ENCODE measurements at regions not wholly inside any gene's neighbourhood (a gene's known extent, or its start where the extent isn't known, plus 50 kb on each side); places are given as distances from the start of the nearest gene placed in this dataset.

DNA sequence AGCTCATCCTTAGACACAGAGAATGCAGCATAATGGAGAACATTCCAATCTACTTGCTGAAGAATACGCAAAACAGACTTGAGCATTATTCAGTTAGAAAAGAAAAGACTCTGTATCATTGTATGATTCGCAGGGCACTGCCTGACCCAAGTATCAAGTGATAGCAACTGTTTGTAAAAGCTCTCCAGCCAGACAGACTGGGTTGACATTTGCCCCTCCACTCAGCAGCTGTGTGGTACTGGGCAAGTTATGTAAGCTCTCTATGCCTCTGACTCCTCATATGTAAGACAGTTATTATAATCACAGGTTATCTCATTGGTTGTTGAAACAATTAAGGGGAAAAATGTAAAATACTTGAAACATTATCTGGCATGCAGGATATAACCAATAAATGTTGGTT lies 505.0 kb downstream of the ELAVL2 start:
- no peak for DNase-seq (ENCODE audit: low read depth)
- in situ Hi-C loops (cut with HindIII; ENCODE audit: low pct_unique_long_range_greater_than_20kb, low sequenced_read_pairs): no loop called here

DNA sequence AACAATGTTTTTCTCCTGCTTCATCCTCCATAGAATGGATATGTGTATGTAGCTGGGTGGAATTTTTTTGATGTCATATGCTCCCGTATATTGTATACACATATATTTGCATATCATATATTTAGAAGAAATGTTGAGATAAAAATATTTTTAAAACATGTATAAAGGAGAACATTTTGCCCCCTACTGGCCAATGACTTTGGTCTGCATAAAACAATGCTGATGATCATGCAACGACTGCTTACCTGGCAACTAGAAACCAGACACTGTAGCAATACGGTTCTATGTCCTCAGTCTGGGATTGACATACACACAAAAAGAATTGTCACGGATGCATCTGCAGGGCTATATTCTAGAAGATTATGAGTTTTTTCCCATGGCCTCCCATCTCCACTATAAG lies 503.6 kb downstream of the ELAVL2 start:
- no peak for DNase-seq (ENCODE audit: low read depth)
- in situ Hi-C loops (cut with HindIII; ENCODE audit: low pct_unique_long_range_greater_than_20kb, low sequenced_read_pairs): no loop called here

DNA sequence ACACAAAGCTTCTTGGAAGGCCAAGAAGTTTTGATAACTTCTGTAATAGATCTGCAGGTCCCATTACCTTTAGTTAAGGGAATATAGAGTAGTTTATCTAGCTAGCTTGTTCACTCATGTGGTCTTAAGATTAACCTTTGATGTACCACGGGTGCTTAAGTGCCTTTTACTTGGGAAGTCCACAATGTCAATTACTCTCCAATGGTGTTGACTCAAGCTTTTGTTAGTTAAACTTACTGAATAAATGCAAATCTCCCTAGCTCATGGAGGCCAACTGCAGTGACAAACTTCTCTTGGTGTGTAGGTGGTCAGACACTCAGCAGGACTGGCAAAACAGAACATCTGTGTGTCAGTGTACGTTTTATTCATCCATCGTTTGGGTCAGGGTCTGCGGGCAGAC lies 501.5 kb downstream of the ELAVL2 start:
- DNase-seq (ENCODE audit: low read depth): no peak
- in situ Hi-C loops (cut with HindIII; ENCODE audit: low pct_unique_long_range_greater_than_20kb, low sequenced_read_pairs): no loop called here

GRCh38 chr9:23326597-23326996 lies 499.4 kb downstream of the ELAVL2 start:
- in situ Hi-C loops (cut with HindIII; ENCODE audit: low pct_unique_long_range_greater_than_20kb, low sequenced_read_pairs): no loop called here
- DNase-seq (ENCODE audit: low read depth): no peak

- in situ Hi-C loops (cut with HindIII; ENCODE audit: low pct_unique_long_range_greater_than_20kb, low sequenced_read_pairs): no loop called here
- no peak for DNase-seq (ENCODE audit: low read depth)
Measured at GRCh38 chr9:23341346-23341745, 484.7 kb downstream of the ELAVL2 start.

DNA sequence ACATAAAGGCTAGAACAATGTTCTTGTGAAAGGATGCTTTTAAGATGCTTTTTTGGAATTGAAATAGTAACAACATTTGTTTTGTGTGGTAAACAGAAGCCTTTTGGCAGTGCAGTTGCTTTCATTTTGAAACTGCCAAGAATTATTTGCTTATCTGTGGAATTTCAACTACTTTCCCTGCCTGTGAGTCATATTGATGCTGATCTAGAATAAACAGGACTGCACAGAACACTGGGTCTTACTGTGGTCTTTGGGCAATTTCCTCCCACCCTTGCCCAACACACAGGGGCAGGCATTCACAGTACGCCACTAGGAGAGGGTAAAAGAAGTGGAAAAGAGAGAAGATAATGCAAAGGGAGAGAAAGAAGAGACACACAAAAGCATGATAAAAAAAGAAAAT lies 483.7 kb downstream of the ELAVL2 start:
- in situ Hi-C loops (cut with HindIII; ENCODE audit: low pct_unique_long_range_greater_than_20kb, low sequenced_read_pairs): no loop called here
- DNase-seq (ENCODE audit: low read depth): no peak

DNA sequence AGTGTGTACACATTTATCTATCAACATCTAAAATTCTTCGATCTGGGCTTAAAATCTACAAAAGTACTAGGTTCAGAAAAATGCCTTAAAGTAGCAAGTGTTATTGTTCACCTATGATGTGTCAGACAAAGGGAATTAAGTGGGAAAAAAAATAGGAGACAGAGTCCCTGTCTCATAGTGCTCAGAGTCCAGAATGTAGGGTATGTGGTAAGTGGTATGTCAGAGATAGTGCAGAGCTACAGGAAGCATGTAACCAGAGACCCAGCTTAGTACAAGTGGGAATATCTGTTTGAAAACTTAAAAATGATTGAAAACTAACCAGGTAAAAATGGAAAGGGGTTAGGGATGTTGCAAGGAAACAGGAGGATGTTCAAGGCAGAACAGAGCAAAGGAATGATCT lies 482.8 kb downstream of the ELAVL2 start:
- in situ Hi-C loops (cut with HindIII; ENCODE audit: low pct_unique_long_range_greater_than_20kb, low sequenced_read_pairs): no loop called here
- DNase-seq (ENCODE audit: low read depth): no peak

DNA sequence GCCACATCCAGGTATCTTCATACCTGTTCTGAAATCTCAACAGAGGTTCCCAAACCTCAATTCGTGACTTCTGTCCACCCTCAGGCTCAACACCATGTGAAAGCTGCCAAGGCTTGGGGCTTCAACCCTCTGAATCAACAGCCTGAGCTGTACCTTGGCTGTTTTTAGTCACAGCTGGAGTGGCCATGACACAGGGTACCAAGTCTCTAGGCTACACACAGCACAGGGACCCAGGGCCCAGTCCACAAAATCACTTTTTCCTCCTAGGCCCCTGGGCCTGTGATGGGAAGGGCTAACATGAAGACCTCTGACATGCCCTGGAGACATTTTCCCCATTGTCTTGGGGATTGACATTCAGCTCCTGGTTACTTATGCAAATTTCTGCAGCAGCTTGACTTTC lies 464.9 kb downstream of the ELAVL2 start:
- in situ Hi-C loops (cut with HindIII; ENCODE audit: low pct_unique_long_range_greater_than_20kb, low sequenced_read_pairs): no loop called here

DNA sequence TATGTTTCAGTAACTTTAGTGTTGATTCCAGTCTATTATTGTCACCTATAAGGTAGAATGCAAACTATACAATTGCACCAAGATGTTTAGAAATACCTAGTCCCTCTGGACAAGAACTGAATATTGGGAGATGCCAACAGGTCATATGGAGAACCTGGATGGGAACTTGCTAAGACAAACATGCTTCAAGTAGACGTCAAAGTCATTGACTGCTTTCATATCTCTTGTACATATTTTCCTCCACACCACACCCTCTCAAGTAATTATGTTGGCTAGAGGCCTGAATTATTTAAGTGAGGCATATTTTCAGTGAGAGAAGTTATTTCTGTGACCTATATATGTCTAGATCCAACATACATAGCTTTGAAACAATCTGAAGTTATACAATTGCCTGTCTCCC lies 453.3 kb downstream of the ELAVL2 start:
- DNase-seq (ENCODE audit: low read depth): no peak
- in situ Hi-C loops (cut with HindIII; ENCODE audit: low pct_unique_long_range_greater_than_20kb, low sequenced_read_pairs): no loop called here

More for the DNA sequence above, 464.9 kb downstream of the ELAVL2 start:
- no peak for DNase-seq (ENCODE audit: low read depth)

DNA sequence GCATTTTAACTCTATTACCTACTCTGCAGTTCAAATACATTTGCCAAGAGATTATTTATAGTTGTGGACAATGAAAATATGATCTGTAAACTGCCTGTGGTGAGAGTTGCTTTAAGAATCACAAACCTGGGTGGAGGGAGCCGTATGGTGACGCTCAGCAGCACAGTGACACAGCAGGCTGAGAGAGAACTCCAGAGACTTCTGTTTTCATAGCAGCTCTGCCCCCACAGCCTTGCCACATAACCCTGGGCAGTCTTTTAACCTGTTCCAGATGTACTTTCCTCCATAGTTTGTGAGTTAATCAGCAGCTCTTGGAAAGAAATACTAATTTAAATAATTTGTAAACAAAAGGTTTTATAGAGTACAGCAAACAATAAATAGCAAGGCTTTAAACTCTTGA lies 450.5 kb downstream of the ELAVL2 start:
- in situ Hi-C loops (cut with HindIII; ENCODE audit: low pct_unique_long_range_greater_than_20kb, low sequenced_read_pairs): no loop called here
- no peak for DNase-seq (ENCODE audit: low read depth)

DNA sequence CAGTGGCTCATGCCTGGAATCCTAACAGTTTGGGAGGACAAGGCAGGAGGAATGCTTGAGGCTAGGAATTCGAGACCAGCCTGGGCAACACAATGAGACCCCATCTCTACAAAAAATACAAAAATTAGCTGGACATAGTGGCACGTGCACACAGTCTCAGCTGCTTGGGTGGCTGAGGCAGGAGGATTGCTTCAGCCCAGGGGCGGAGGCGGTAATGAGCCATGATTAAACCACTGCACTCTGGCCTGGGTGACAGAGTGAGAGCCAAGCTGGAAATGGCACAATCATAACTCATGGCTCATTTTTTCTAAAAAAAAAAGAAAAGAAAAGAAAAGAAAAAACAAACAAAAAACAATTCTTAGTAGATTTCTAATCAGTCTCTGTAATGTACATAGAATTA lies 446.2 kb downstream of the ELAVL2 start:
- in situ Hi-C loops (cut with HindIII; ENCODE audit: low pct_unique_long_range_greater_than_20kb, low sequenced_read_pairs): no loop called here
- no peak for DNase-seq (ENCODE audit: low read depth)

DNA sequence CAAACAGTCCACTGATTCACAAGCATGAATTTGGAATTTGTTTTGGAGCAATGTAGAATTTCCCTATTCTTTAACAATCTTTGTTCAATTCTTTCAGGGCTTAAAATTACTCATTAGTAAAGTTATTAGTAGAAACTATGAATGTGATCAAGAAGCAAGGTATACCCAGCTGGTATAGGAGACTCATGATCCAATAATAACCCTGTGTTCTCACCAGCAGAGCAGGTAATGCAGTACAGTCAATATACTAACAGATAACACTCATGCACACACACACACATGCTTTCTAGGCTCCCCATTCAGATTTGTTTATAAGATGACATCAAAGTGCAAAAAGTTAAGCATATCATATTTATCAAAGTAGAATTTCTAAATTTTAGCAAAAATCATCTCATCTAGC lies 445.2 kb downstream of the ELAVL2 start:
- DNase-seq (ENCODE audit: low read depth): no peak
- in situ Hi-C loops (cut with HindIII; ENCODE audit: low pct_unique_long_range_greater_than_20kb, low sequenced_read_pairs): no loop called here

DNA sequence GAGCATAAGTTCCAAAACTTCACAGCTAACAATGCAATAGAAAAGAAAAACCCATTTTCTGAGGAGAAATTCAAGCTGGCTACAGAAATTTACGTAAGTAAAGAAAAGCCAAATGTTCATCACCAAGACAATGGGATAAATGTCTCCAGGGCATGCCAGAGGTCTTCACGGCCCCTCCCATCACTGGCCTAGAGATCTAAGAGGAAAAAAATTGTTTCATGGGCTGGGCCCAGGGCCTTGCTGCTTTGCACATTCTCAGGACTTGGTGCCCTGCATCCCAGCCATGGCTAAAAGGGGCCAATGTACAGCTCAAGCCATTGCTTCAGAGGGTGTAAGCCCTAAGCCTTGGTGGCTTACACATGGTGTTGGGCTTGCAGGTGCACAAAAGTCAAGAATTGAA lies 443.6 kb downstream of the ELAVL2 start:
- in situ Hi-C loops (cut with HindIII; ENCODE audit: low pct_unique_long_range_greater_than_20kb, low sequenced_read_pairs): no loop called here
- DNase-seq (ENCODE audit: low read depth): no peak

GRCh38 chr9:23394189-23394588 lies 431.9 kb downstream of the ELAVL2 start:
- DNase-seq (ENCODE audit: low read depth): no peak
- in situ Hi-C loops (cut with HindIII; ENCODE audit: low pct_unique_long_range_greater_than_20kb, low sequenced_read_pairs): no loop called here

- in situ Hi-C loops (cut with HindIII; ENCODE audit: low pct_unique_long_range_greater_than_20kb, low sequenced_read_pairs): no loop called here
- no peak for DNase-seq (ENCODE audit: low read depth)
Measured at GRCh38 chr9:23408874-23409273, 417.2 kb downstream of the ELAVL2 start.

- no peak for DNase-seq (ENCODE audit: low read depth)
- in situ Hi-C loops (cut with HindIII; ENCODE audit: low pct_unique_long_range_greater_than_20kb, low sequenced_read_pairs): no loop called here
Measured at GRCh38 chr9:23412046-23412445, 414.0 kb downstream of the ELAVL2 start.

DNA sequence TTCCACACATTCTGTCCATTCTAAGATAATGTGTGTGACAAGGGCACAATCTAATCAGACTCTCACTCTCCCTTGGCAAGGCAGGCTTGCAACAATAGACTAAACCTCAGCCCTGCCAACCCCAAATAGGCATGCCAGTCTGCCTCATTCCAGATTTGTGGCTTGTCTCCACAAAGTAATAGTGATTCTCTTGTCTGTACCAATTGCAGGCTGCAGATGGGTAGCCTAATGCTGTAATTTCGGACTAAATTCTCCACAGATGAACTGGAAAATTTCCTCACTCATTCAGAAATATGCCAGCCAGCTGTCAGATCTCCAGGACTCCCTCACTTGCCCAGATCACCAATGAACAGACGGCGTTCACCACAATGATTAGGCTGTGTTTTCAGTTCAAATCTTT lies 413.6 kb downstream of the ELAVL2 start:
- in situ Hi-C loops (cut with HindIII; ENCODE audit: low pct_unique_long_range_greater_than_20kb, low sequenced_read_pairs): no loop called here
- no peak for DNase-seq (ENCODE audit: low read depth)

- in situ Hi-C loops (cut with HindIII; ENCODE audit: low pct_unique_long_range_greater_than_20kb, low sequenced_read_pairs): no loop called here
- DNase-seq (ENCODE audit: low read depth): no peak
Measured at GRCh38 chr9:23413541-23413940, 412.5 kb downstream of the ELAVL2 start.

GRCh38 chr9:23423999-23424398 lies 402.0 kb downstream of the ELAVL2 start:
- no peak for DNase-seq (ENCODE audit: low read depth)
- in situ Hi-C loops (cut with HindIII; ENCODE audit: low pct_unique_long_range_greater_than_20kb, low sequenced_read_pairs): no loop called here

- DNase-seq (ENCODE audit: low read depth): no peak
- in situ Hi-C loops (cut with HindIII; ENCODE audit: low pct_unique_long_range_greater_than_20kb, low sequenced_read_pairs): no loop called here
Measured at GRCh38 chr9:23426144-23426543, 399.9 kb downstream of the ELAVL2 start.

- no peak for DNase-seq (ENCODE audit: low read depth)
- in situ Hi-C loops (cut with HindIII; ENCODE audit: low pct_unique_long_range_greater_than_20kb, low sequenced_read_pairs): no loop called here
Measured at GRCh38 chr9:23431459-23431858, 394.6 kb downstream of the ELAVL2 start.
